Endothelial cell of umbilical vein (primary cell): ENCODE measurements at regions not wholly inside any gene's neighbourhood (a gene's known extent, or its start where the extent isn't known, plus 50 kb on each side); places are given as distances from the start of the nearest gene placed in this dataset.

Experiments
- BruUV-seq: library from RNA; stranded (reverse); fragments of 400-500 nt; replicated peaks from 2 replicates; lab custom pipeline; 2021; lab: Mats Ljungman, UMichigan
- CTCF ChIA-PET: fragments of 300-600, 350-600 bp; sonication (Branson Sonifier 250); formaldehyde crosslinking; loops from one replicate; lab custom pipeline; 2021; ENCODE audit warnings: antibody characterized with exemption, inconsistent platforms; lab: Charles Lee
- POLR2A ChIA-PET: fragments of 300-600, 350-600 bp; sonication (Branson Sonifier 250); formaldehyde crosslinking; loops from one replicate; lab custom pipeline; 2021; ENCODE audit warnings: antibody characterized with exemption, inconsistent platforms; lab: Charles Lee
- DNase-seq: peaks from one replicate; pipeline ENCODE4 v3.0.0-alpha.2; 2011; ENCODE audit warnings: low read depth, low spot score
- FAIRE-seq: peaks from 2 replicates; lab custom pipeline; 2011; peaks lifted over from hg19 to GRCh38; lab: Jason Lieb, UNC
- H2AFZ ChIP-seq: 2 replicates; pipeline ENCODE4 v1.6.0; 2012; ENCODE audit warnings: low read depth, low read length, control low read depth, inconsistent platforms
- H3K27ac ChIP-seq: 2 replicates; pipeline ENCODE4 v1.5.1; 2011; ENCODE audit warnings: low read depth, mild to moderate bottlenecking, control low read depth, low read length, moderate library complexity; ENCODE audit not compliant: insufficient read depth
- H3K27me3 ChIP-seq, 2 experiments: 2 replicates each; pipeline versions ENCODE4 v1.6.0 to v1.6.1; 2011; ENCODE audit warnings: low read length in 2 of 2, mixed read lengths in 1 of 2; ENCODE audit not compliant: control insufficient read depth in 2 of 2, insufficient read depth in 2 of 2
- H3K36me3 ChIP-seq, 2 experiments: 2 replicates in 1 of 2; 3 replicates in 1 of 2; pipeline ENCODE4 v1.5.1; 2011; ENCODE audit warnings: low read length in 2 of 2, mild to moderate bottlenecking in 1 of 2, moderate library complexity in 1 of 2; ENCODE audit not compliant: control insufficient read depth in 2 of 2, insufficient read depth in 2 of 2; ENCODE audit errors: extremely low read depth in 1 of 2
- H3K4me1 ChIP-seq: 3 replicates; pipeline ENCODE4 v1.5.1; 2011; ENCODE audit warnings: mild to moderate bottlenecking, low read length; ENCODE audit not compliant: control insufficient read depth, insufficient read depth; ENCODE audit errors: extremely low read depth
- H3K4me2 ChIP-seq: 2 replicates; pipeline ENCODE4 v1.6.1; 2011; ENCODE audit warnings: low read length, control low read depth, mixed read lengths; ENCODE audit not compliant: insufficient read depth
- H3K4me3 ChIP-seq, 3 experiments: fragments of 200-600 bp in 1 of 3; sonication (generic), shearing (Covaris generic) in 1 of 3; replicated peaks in 1 of 3; 2 replicates each; pipeline ENCODE4 v1.5.1; 2011 to 2016; ENCODE audit warnings: control low read depth in 3 of 3, low read length in 3 of 3, mild to moderate bottlenecking in 2 of 3, inconsistent platforms in 1 of 3, low read depth in 1 of 3, moderate library complexity in 1 of 3; ENCODE audit not compliant: insufficient read depth in 1 of 3
- H3K79me2 ChIP-seq: 2 replicates; pipeline ENCODE4 v1.6.0; 2012; ENCODE audit warnings: low read length, inconsistent platforms; ENCODE audit not compliant: control insufficient read depth, insufficient read depth
- H3K9ac ChIP-seq: replicated peaks from 2 replicates; pipeline ENCODE3; 2011; ENCODE audit warnings: low read length, control low read depth; ENCODE audit not compliant: insufficient read depth; ENCODE audit errors: extremely low read depth
- H3K9me1 ChIP-seq: replicated peaks from 3 replicates; pipeline ENCODE4 v1.6.0; 2011; ENCODE audit warnings: mild to moderate bottlenecking, low read length; ENCODE audit not compliant: control insufficient read depth, insufficient read depth; ENCODE audit errors: extremely low read depth
- H3K9me3 ChIP-seq: replicated peaks from 2 replicates; pipeline ENCODE4 v1.5.1; 2012; ENCODE audit warnings: low read length, inconsistent platforms; ENCODE audit not compliant: control insufficient read depth, insufficient read depth
- H4K20me1 ChIP-seq: replicated peaks from 2 replicates; pipeline ENCODE3; 2011; ENCODE audit warnings: mild to moderate bottlenecking, low read length; ENCODE audit not compliant: control insufficient read depth, insufficient read depth; ENCODE audit errors: extremely low read depth
- EZH2 ChIP-seq: IDR thresholded peaks from 2 replicates; pipeline ENCODE4 v1.6.1; 2012; ENCODE audit warnings: borderline replicate concordance, low read depth, mild to moderate bottlenecking, moderate library complexity, low read length, inconsistent platforms; ENCODE audit not compliant: severe bottlenecking
- FOS ChIP-seq: IDR thresholded peaks from 2 replicates; pipeline ENCODE4 v1.6.1; 2011; ENCODE audit warnings: mild to moderate bottlenecking, low read length, moderate library complexity, borderline replicate concordance; ENCODE audit not compliant: insufficient read depth
- GATA2 ChIP-seq: IDR thresholded peaks from 2 replicates; pipeline ENCODE4 v1.7.0; 2011; ENCODE audit warnings: low read depth, mild to moderate bottlenecking, moderate library complexity, mixed read lengths, low read length; ENCODE audit not compliant: insufficient read length, insufficient read depth
- JUN ChIP-seq: IDR thresholded peaks from 2 replicates; pipeline ENCODE4 v1.6.1; 2011; ENCODE audit warnings: borderline replicate concordance, low read depth; ENCODE audit not compliant: insufficient read length, insufficient read depth
- MYC ChIP-seq: IDR thresholded peaks from one replicate; pipeline ENCODE4 v1.6.1; 2011; ENCODE audit warnings: mild to moderate bottlenecking, low read depth, low read length
- POLR2A ChIP-seq: IDR thresholded peaks from 2 replicates; pipeline ENCODE4 v1.6.1; 2012; ENCODE audit warnings: low read depth, mild to moderate bottlenecking, control low read depth, low read length
- POLR2AphosphoS5 ChIP-seq: IDR thresholded peaks from 2 replicates; pipeline ENCODE4 v1.6.1; 2012; ENCODE audit warnings: low read depth, mild to moderate bottlenecking, control low read depth, low read length, moderate library complexity; ENCODE audit not compliant: insufficient read depth
- dilution Hi-C: fragments of 300-500 bp; cut with MboI; formaldehyde crosslinking; loops from one replicate; pipeline ENCODE4 v1.15.0; 2019; ENCODE audit warnings: low sequenced_read_pairs; ENCODE audit not compliant: extremely low pct_ligation_motif_present
- intact Hi-C: fragments of 100-400 bp; cut with micrococcal nuclease; formaldehyde crosslinking; loops from one replicate; pipeline ENCODE4 v1.10.0; 2022
- TF ChIP-seq, protein P1 (sequence below), 2 donors: IDR thresholded peaks; 1 replicate in 1 of 2; 2 replicates in 1 of 2; pipeline ENCODE4 v1.5.1; 2011; ENCODE audit warnings: low read length in 2 of 2, mild to moderate bottlenecking in 2 of 2, moderate library complexity in 2 of 2, control low read depth in 1 of 2, inconsistent platforms in 1 of 2, low read depth in 1 of 2; ENCODE audit not compliant: insufficient read depth in 1 of 2; ENCODE audit errors: extremely low read depth in 1 of 2
- TF ChIP-seq, protein P2 (sequence below): IDR thresholded peaks from 2 replicates; pipeline ENCODE4 v1.6.1; 2011; ENCODE audit not compliant: insufficient read depth, insufficient read length

DNA sequence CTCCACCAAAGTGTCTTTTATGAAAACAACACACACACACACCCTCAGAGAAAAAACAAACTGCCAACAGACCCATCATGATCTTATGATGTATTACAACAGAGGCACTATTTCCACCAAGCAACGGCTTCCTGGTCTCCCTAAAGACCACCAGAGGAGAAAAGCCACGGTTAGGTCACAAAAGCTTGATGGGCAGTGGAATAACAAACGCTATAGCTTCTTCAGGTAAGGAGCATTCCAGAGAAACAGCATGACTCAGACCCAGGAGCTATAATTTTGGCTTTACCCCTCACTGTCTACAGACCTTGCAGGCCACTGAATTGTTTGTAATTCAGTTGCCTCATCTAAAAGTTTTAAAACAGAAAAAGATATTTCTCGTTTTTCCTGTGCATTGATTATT lies 105.7 kb upstream of the GPR141 start:
- Histone ChIP-seq H3K79me2 (no peaks in the 10 kb centered on the region), H3K9me3 (no peaks in the 10 kb centered on the region), H4K20me1 (no peaks in the 10 kb centered on the region), H3K4me1 (no peaks in the 10 kb centered on the region), H3K27ac (no peak overlapping the region), H3K9me1 (no peaks in the 10 kb centered on the region), H3K9ac (no peak overlapping the region), H3K27me3 (no peaks in the 10 kb centered on the region), H3K36me3 (no peaks in the 10 kb centered on the region), H3K4me3 (no peak overlapping the region), H3K4me2 (no peak overlapping the region), H2AFZ (no peak overlapping the region)
- BruUV-seq, result no TSS peak
- no peak for FAIRE-seq
- POLR2A ChIA-PET, result no interaction called here
- CTCF ChIA-PET, result interaction anchor here (1.3 to 1.4 kb wide), 2 partner anchors 10 to 11 kb away, joined by 4 to 5 read pairs; no protein-coding TSS in a partner anchor
- intact Hi-C loops (no loop called here), dilution Hi-C loops (no loop called here)
- DNase-seq, result no peak
- TF ChIP-seq JUN, result no peak
- TF ChIP-seq GATA2, result no peak
- TF ChIP-seq POLR2A, result no peak
- TF ChIP-seq EZH2, result no peak
- TF ChIP-seq MYC, result no peak
- TF ChIP-seq, protein P1, sequence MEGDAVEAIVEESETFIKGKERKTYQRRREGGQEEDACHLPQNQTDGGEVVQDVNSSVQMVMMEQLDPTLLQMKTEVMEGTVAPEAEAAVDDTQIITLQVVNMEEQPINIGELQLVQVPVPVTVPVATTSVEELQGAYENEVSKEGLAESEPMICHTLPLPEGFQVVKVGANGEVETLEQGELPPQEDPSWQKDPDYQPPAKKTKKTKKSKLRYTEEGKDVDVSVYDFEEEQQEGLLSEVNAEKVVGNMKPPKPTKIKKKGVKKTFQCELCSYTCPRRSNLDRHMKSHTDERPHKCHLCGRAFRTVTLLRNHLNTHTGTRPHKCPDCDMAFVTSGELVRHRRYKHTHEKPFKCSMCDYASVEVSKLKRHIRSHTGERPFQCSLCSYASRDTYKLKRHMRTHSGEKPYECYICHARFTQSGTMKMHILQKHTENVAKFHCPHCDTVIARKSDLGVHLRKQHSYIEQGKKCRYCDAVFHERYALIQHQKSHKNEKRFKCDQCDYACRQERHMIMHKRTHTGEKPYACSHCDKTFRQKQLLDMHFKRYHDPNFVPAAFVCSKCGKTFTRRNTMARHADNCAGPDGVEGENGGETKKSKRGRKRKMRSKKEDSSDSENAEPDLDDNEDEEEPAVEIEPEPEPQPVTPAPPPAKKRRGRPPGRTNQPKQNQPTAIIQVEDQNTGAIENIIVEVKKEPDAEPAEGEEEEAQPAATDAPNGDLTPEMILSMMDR (IDR thresholded peaks at IDR 0.05; ENCODE audit: extremely low read depth in 1 of 2, insufficient read depth in 1 of 2, low read depth in 1 of 2, low read length in 2 of 2), result no peak
- TF ChIP-seq FOS, result no peak
- TF ChIP-seq POLR2AphosphoS5, result no peak
- TF ChIP-seq, protein P2, sequence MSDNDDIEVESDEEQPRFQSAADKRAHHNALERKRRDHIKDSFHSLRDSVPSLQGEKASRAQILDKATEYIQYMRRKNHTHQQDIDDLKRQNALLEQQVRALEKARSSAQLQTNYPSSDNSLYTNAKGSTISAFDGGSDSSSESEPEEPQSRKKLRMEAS, result no peak
